Trophoblast cell (in vitro differentiated cells and primary cell): ENCODE measurements at regions not wholly inside any gene's neighbourhood (a gene's known extent, or its start where the extent isn't known, plus 50 kb on each side); places are given as distances from the start of the nearest gene placed in this dataset.

Source experiments
- DNase-seq, 2 donors: peaks; one replicate each; pipeline ENCODE4 v3.0.0-alpha.2; 2016
- H2AFZ ChIP-seq: 2 replicates; pipeline ENCODE4 v1.6.1; 2013; ENCODE audit warnings: low read length, moderate library complexity, mild to moderate bottlenecking; ENCODE audit not compliant: insufficient read depth, poor library complexity
- H2AK5ac ChIP-seq: 2 replicates; pipeline ENCODE4 v1.6.1; 2013; ENCODE audit warnings: mild to moderate bottlenecking, low read length
- H2BK120ac ChIP-seq: 2 replicates; pipeline ENCODE4 v1.6.1; 2013; ENCODE audit warnings: low read length, mild to moderate bottlenecking, moderate library complexity; ENCODE audit not compliant: insufficient read depth, poor library complexity
- H2BK12ac ChIP-seq: 2 replicates; pipeline ENCODE4 v1.6.1; 2013; ENCODE audit warnings: mild to moderate bottlenecking, low read length, moderate library complexity
- H2BK5ac ChIP-seq: 2 replicates; pipeline ENCODE4 v1.6.1; 2013; ENCODE audit warnings: low read length, low read depth, moderate library complexity, mild to moderate bottlenecking; ENCODE audit not compliant: poor library complexity
- H3K14ac ChIP-seq: 2 replicates; pipeline ENCODE4 v1.6.1; 2013; ENCODE audit warnings: mild to moderate bottlenecking, low read length
- H3K18ac ChIP-seq: 2 replicates; pipeline ENCODE4 v1.6.1; 2013; ENCODE audit warnings: mild to moderate bottlenecking, low read length
- H3K23ac ChIP-seq: 2 replicates; pipeline ENCODE4 v1.6.1; 2013; ENCODE audit warnings: low read length
- H3K27ac ChIP-seq: 2 replicates; pipeline ENCODE4 v1.5.1; 2013; ENCODE audit warnings: low read depth, mild to moderate bottlenecking, inconsistent platforms, low read length, moderate library complexity
- H3K27me3 ChIP-seq: 2 replicates; pipeline ENCODE4 v1.6.1; 2013; ENCODE audit warnings: inconsistent platforms, mild to moderate bottlenecking, low read length, moderate library complexity; ENCODE audit not compliant: insufficient read depth
- H3K36me3 ChIP-seq, 2 experiments: 1 replicate in 1 of 2; 2 replicates in 1 of 2; pipeline ENCODE4 v1.6.1; 2013; ENCODE audit warnings: low read length in 2 of 2, mild to moderate bottlenecking in 2 of 2, moderate library complexity in 1 of 2; ENCODE audit not compliant: insufficient read depth in 2 of 2, control insufficient read depth in 1 of 2
- H3K4ac ChIP-seq: 2 replicates; pipeline ENCODE4 v1.6.1; 2013; ENCODE audit warnings: low read depth, mild to moderate bottlenecking, low read length, moderate library complexity
- H3K4me1 ChIP-seq, 2 experiments: 1 replicate in 1 of 2; 2 replicates in 1 of 2; pipeline ENCODE4 v1.6.1; 2013; ENCODE audit warnings: low read length in 2 of 2, mild to moderate bottlenecking in 2 of 2, moderate library complexity in 1 of 2; ENCODE audit not compliant: insufficient read depth in 2 of 2, control insufficient read depth in 1 of 2
- H3K4me2 ChIP-seq: 2 replicates; pipeline ENCODE4 v1.6.1; 2013; ENCODE audit warnings: inconsistent platforms, mild to moderate bottlenecking, low read length, moderate library complexity
- H3K4me3 ChIP-seq: 2 replicates; pipeline ENCODE4 v1.5.1; 2013; ENCODE audit warnings: mild to moderate bottlenecking, low read depth, low read length, inconsistent platforms
- H3K79me1 ChIP-seq: one replicate; pipeline ENCODE4 v1.6.1; 2013; ENCODE audit warnings: low read length
- H3K79me2 ChIP-seq: 2 replicates; pipeline ENCODE4 v1.6.1; 2013; ENCODE audit warnings: low read length, mild to moderate bottlenecking; ENCODE audit not compliant: control insufficient read depth, insufficient read depth, poor library complexity
- H3K9ac ChIP-seq: 2 replicates; pipeline ENCODE4 v1.6.1; 2013; ENCODE audit warnings: mild to moderate bottlenecking, low read length
- H3K9me3 ChIP-seq: 2 replicates; pipeline ENCODE4 v1.6.1; 2013; ENCODE audit warnings: low read depth, mild to moderate bottlenecking, control low read depth, inconsistent platforms, low read length; ENCODE audit not compliant: insufficient read depth
- H4K12ac ChIP-seq: 2 replicates; pipeline ENCODE4 v1.6.1; 2013; ENCODE audit warnings: low read depth, mild to moderate bottlenecking, low read length, moderate library complexity
- H4K8ac ChIP-seq: 2 replicates; pipeline ENCODE4 v1.6.1; 2013; ENCODE audit warnings: low read depth, mild to moderate bottlenecking, low read length, moderate library complexity
- H4K91ac ChIP-seq: one replicate; pipeline ENCODE4 v1.6.1; 2013; ENCODE audit warnings: low read depth, mild to moderate bottlenecking, low read length, moderate library complexity
- WGBS: extraction: QIAGEN DNeasy Blood & Tissue Kit; methylation state at CpG from one replicate; pipeline ENCODE4 v1.1.7; 2013; ENCODE audit warnings: missing lambda C conversion rate; ENCODE audit not compliant: insufficient read length, insufficient coverage; ENCODE audit errors: extremely low coverage; 5-methylcytosine and 5-hydroxymethylcytosine counted together

DNA sequence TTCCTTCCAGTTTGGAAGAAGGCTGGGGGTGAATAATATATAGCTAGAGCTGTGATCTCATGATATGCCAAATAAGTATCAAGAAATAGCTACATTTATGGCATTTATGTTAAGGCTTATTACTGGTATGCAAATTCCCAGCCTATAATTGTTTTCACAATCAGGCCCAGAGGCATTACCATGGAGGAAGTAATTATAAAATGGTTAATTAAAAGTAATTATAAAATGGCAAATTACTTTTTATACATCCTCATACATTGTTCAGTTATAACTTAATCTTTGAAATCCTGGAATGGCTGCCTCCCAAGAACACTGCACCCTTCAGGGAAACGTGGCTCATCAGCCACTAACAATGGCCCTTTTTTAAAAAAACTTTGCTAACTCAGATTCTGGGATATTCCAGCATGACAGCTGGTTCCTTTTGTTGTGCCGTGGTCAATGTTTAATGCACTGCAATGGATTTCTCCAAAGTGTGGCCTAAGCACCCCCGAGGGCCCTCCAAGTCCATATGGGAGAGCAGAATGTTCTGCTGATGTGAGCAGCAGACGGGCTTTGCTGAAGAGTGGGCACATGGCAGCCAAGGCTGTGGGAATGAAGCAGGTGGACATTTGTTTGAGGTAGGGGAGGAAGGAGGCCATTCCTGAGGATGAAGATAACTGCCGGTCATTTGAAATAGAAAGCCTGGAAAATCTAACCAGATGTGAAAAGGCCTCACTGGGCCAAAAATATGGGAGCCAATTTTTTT, 483.5 kb upstream of the GCFC2 start:
- no peaks in the 10 kb centered on the region for H3K79me1 ChIP-seq
- no peak overlapping the region for H3K23ac ChIP-seq
- H3K27me3 ChIP-seq, result no peaks in the 10 kb centered on the region
- no peaks in the 10 kb centered on the region for H3K36me3 ChIP-seq
- H3K4me1 ChIP-seq, result no peaks in the 10 kb centered on the region
- H3K18ac ChIP-seq, result no peak overlapping the region
- no peak overlapping the region for H2BK5ac ChIP-seq
- DNase-seq, result no peak
- H3K4ac ChIP-seq, result no peak overlapping the region
- H3K14ac ChIP-seq, result no peak overlapping the region
- no peak overlapping the region for H4K8ac ChIP-seq
- H3K4me3 ChIP-seq, result no peak overlapping the region
- no peak overlapping the region for H3K9ac ChIP-seq
- H3K27ac ChIP-seq, result no peak overlapping the region
- H3K79me2 ChIP-seq, result no peaks in the 10 kb centered on the region
- no peaks in the 10 kb centered on the region for H3K9me3 ChIP-seq
- H4K91ac ChIP-seq, result no peak overlapping the region
- H2AK5ac ChIP-seq, result no peak overlapping the region
- no peak overlapping the region for H2AFZ ChIP-seq
- no peak overlapping the region for H2BK120ac ChIP-seq
- WGBS, result no CpG with 5 or more reads among the region's 5 CpGs
- no peak overlapping the region for H2BK12ac ChIP-seq
- no peak overlapping the region for H3K4me2 ChIP-seq
- no peak overlapping the region for H4K12ac ChIP-seq

DNA sequence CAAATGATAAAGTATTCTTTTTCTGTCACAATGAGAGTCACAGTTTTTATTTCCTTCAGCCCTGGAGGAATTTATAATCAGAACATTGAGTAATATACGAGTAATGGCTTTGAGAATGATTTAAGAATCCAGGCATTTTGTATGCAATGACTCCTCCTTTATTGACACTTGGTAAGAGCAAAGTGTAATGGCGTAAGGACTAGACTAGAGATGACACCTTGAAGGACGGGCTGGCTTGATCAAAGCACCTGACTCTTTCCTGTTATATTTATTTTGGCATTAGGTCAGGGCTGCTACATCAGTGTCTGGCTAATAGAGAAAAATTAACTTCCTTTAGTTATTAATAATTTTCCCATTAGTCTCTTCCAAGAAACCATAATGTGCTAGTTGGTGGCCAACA, 482.4 kb upstream of the GCFC2 start:
- Histone ChIP-seq H3K27me3 (no peaks in the 10 kb centered on the region), H3K4me3 (no peak overlapping the region), H2BK120ac (no peak overlapping the region), H3K4me1 (no peaks in the 10 kb centered on the region), H3K23ac (no peak overlapping the region), H3K36me3 (no peaks in the 10 kb centered on the region), H2BK12ac (no peak overlapping the region), H2AK5ac (no peak overlapping the region), H3K27ac (no peak overlapping the region), H4K91ac (no peak overlapping the region), H4K12ac (no peak overlapping the region), H3K4me2 (no peak overlapping the region), H3K9me3 (no peaks in the 10 kb centered on the region), H2BK5ac (no peak overlapping the region), H3K14ac (no peak overlapping the region), H4K8ac (no peak overlapping the region), H3K79me1 (no peaks in the 10 kb centered on the region), H3K9ac (no peak overlapping the region), H2AFZ (no peak overlapping the region), H3K18ac (no peak overlapping the region), H3K4ac (no peak overlapping the region), H3K79me2 (no peaks in the 10 kb centered on the region)
- no CpG with 5 or more reads among the region's 3 CpGs for WGBS
- no peak for DNase-seq

DNA sequence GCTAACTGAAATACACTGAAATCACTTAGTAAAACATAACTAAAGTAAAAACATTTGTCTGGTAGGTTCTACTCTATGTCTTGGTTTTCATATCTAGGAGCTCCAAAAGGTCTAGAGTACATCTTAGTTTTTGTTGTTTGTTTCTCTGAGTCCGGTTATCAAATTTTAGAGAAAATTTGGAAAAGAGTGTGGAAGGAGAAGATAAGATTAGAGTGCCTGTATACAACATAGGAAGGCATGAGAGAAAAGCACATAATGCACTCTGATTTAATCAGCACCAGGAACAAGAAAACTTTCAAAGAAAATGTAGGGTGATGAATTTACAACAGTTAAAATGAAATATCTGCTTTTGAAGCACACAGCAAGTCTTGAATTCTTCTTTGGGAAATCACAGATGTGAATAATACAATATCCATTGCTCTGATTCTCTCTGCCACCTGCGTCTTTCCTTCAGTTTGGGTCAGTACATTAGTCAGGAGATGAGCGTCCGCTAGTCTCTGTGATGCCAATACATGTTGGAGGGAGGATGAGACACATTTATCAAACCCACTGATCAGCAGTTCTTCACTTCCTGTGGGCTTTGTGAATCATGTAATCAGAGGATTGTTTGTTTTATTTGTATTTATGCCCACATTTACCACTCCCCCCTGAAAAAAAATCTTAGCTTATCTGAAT, 477.8 kb upstream of the GCFC2 start:
- WGBS, result no CpG with 5 or more reads among the region's 4 CpGs
- H3K9me3 ChIP-seq, result no peaks in the 10 kb centered on the region

DNA sequence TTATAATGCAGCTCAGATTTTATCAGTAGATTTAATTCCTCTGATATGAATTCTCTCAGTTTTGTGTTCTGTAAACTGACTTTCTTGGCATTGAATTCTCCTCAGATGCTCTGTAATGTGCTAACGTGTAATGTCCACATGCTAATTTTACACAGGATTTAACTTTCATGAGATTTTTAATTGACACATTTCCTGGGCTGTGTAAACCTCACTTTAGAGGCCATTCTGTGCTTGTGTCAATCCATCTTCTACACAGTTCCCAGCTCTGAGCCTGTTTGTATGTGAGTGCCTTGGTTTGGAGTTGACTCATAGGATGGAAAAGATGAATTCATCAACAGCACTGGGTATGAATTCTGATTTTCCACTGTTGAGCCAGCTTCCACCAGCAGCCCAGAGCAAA, 476.7 kb upstream of the GCFC2 start:
- H2BK120ac ChIP-seq, result no peak overlapping the region
- H3K18ac ChIP-seq, result no peak overlapping the region
- H3K36me3 ChIP-seq, result no peaks in the 10 kb centered on the region
- no peak overlapping the region for H4K91ac ChIP-seq
- H2BK5ac ChIP-seq, result no peak overlapping the region
- H3K4me1 ChIP-seq, result no peaks in the 10 kb centered on the region
- no peak overlapping the region for H3K9ac ChIP-seq
- H3K14ac ChIP-seq, result no peak overlapping the region
- H2AK5ac ChIP-seq, result no peak overlapping the region
- no peak overlapping the region for H3K4me3 ChIP-seq
- DNase-seq, result no peak
- H3K27me3 ChIP-seq, result no peaks in the 10 kb centered on the region
- no CpG with 5 or more reads among the region's 1 CpG for WGBS
- H4K12ac ChIP-seq, result no peak overlapping the region
- H2BK12ac ChIP-seq, result no peak overlapping the region
- H3K9me3 ChIP-seq, result no peaks in the 10 kb centered on the region
- no peak overlapping the region for H2AFZ ChIP-seq
- H3K4me2 ChIP-seq, result no peak overlapping the region
- H3K79me1 ChIP-seq, result no peaks in the 10 kb centered on the region
- no peak overlapping the region for H3K27ac ChIP-seq
- no peak overlapping the region for H3K23ac ChIP-seq
- H4K8ac ChIP-seq, result no peak overlapping the region
- H3K4ac ChIP-seq, result no peak overlapping the region
- H3K79me2 ChIP-seq, result no peaks in the 10 kb centered on the region

More for the DNA sequence above, 477.8 kb upstream of the GCFC2 start:
- Histone ChIP-seq H4K91ac (no peak overlapping the region), H3K36me3 (no peaks in the 10 kb centered on the region), H3K14ac (no peak overlapping the region), H3K18ac (no peak overlapping the region), H3K4me2 (no peak overlapping the region), H4K8ac (no peak overlapping the region), H2BK12ac (no peak overlapping the region), H2AK5ac (no peak overlapping the region), H2AFZ (no peak overlapping the region), H4K12ac (no peak overlapping the region), H3K4ac (no peak overlapping the region), H3K27me3 (no peaks in the 10 kb centered on the region), H3K9ac (no peak overlapping the region), H3K27ac (no peak overlapping the region), H3K4me1 (no peaks in the 10 kb centered on the region), H3K23ac (no peak overlapping the region), H3K79me2 (no peaks in the 10 kb centered on the region), H3K79me1 (no peaks in the 10 kb centered on the region), H2BK5ac (no peak overlapping the region), H2BK120ac (no peak overlapping the region), H3K4me3 (no peak overlapping the region)
- DNase-seq, result no peak
